ENCODE measurements at regions not wholly inside any gene's neighbourhood (a gene's known extent, or its start where the extent isn't known, plus 50 kb on each side); places are given as distances from the start of the nearest gene placed in this dataset.

DNA sequence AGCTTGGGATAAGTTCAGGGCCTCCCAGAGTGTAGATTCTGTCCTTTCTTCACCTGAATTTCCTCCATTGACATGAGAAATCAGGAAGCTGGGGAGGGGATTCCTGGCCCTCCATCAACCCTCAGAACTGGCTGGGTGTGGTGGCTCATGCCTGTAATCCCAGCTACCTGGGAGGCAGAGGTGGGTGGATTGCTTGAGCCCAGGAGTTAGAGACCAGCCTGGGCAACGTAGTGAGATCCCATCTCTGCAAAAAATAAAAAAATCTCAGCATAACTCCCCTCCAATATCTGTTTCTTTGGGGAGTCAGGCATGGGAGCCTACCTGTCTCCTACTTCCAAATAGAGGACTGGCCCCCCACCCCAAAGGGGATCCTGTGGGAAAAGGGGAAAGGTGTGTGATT, 59.8 kb upstream of the TBX3 start:
- TF ChIP-seq, protein P1, sequence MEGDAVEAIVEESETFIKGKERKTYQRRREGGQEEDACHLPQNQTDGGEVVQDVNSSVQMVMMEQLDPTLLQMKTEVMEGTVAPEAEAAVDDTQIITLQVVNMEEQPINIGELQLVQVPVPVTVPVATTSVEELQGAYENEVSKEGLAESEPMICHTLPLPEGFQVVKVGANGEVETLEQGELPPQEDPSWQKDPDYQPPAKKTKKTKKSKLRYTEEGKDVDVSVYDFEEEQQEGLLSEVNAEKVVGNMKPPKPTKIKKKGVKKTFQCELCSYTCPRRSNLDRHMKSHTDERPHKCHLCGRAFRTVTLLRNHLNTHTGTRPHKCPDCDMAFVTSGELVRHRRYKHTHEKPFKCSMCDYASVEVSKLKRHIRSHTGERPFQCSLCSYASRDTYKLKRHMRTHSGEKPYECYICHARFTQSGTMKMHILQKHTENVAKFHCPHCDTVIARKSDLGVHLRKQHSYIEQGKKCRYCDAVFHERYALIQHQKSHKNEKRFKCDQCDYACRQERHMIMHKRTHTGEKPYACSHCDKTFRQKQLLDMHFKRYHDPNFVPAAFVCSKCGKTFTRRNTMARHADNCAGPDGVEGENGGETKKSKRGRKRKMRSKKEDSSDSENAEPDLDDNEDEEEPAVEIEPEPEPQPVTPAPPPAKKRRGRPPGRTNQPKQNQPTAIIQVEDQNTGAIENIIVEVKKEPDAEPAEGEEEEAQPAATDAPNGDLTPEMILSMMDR (conservative IDR thresholded peaks at IDR 0.05): no peak

DNA sequence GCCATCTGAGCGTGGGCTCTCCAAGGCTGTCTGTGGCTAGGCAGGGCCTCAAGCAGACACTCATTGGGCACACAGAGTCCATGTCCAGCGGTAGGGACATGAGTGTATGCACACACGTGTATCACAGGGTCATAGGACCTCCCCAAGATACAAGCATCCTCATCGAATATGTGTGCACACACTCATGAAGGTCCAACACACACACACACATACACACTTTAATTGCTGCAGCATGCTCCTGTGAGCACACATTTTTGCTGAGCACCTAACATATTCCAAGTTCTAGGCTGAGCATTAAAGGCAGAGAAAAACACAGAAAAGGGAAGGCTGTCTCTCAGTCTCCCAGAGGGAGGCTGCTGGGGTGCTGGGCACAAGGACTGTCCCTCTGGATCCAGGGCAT, 59.3 kb upstream of the TBX3 start:
- TF ChIP-seq, protein P1 (conservative IDR thresholded peaks at IDR 0.05): no peak
- no peak overlapping the region for H3K27ac ChIP-seq

More for the DNA sequence above, 59.8 kb upstream of the TBX3 start:
- H3K27ac ChIP-seq: no peak overlapping the region

- TF ChIP-seq, protein P1 (conservative IDR thresholded peaks at IDR 0.05): no peak
- H3K27ac ChIP-seq: no peak overlapping the region
Measured at GRCh38 chr12:114742363-114742762, 58.4 kb upstream of the TBX3 start.

- H3K27ac ChIP-seq: no peak overlapping the region
- TF ChIP-seq, protein P1 (conservative IDR thresholded peaks at IDR 0.05): no peak
Measured at GRCh38 chr12:114741940-114742339, 58.0 kb upstream of the TBX3 start.

GRCh38 chr12:114740448-114740847, 56.5 kb upstream of the TBX3 start:
- TF ChIP-seq, protein P1 (conservative IDR thresholded peaks at IDR 0.05): no peak

DNA sequence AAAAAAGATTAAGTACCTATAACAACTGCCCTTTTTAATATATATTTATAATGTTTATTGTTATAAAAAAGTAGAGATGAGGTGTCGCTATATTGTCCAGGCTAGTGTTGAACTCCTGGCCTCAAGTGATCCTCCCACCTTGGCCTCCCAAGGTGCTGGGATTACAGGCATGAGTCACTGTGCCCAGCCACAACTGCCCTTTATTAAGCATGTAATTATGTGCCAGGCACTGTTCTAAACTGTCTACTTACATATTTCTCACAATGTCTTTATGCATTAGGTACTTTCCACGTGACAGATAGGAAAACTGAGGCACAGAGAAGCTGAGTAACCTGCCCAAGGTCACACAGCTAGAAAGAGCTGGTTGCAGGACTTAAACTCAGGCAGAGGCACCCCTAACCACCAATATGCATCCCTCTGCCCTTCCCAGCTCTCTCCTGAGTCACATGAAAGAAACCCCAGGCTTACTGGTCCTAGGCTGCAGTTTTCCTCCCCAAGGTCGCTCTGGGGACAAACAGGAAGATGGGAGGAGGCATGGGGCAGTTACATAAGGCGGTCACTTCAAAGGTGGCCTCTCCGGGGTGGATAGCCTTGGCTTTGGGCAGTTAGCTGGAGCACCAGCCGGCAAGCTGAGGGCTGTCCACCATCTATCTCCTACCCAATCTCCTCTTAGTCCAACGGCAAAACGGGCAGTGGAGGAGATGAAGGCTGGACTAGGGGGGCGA, 54.6 kb upstream of the TBX3 start:
- TF ChIP-seq, protein P1 (conservative IDR thresholded peaks at IDR 0.05): no peak
- no peak overlapping the region for H3K27ac ChIP-seq

More at GRCh38 chr12:114740448-114740847, 56.5 kb upstream of the TBX3 start:
- H3K27ac ChIP-seq: no peak overlapping the region

DNA sequence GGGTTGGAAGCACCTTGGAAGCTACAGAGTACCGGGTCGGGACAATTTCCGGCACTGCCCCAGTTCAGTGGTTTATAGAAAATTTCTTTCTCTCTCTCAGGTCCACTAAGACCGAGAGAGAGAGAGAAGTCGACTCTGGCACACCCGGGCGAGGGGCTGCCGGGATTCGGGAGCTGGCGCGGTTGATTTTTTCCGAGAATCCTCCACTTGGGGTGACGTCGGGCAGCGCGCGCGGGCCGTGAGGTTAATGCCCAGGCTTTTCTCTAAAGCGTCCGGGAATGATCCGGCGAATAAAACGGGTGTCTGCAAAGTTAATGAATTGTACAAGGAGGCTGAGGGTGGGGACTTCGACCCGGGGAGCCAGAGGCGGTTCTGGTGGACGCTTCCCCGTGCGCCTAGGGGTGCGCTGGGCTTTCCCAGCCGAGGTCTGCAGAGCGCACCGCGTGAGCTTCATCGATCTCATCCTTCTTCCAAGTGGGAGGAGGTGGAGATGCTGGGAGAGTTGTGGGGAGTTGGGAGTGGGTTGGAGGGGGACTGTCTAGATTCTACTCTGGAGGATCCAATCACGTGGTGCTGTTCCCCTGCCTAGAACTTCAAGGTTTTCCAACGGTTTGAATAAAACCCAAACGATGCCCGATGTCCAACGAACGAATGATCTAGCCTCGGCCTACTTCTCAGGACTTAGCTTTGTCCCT, 51.9 kb upstream of the TBX3 start:
- no peak overlapping the region for H3K27ac ChIP-seq

More for the DNA sequence above, 51.9 kb upstream of the TBX3 start:
- TF ChIP-seq, protein P1 (conservative IDR thresholded peaks at IDR 0.05): no peak
